ENCODE measurements at regions not wholly inside any gene's neighbourhood (a gene's known extent, or its start where the extent isn't known, plus 50 kb on each side); places are given as distances from the start of the nearest gene placed in this dataset.

DNA sequence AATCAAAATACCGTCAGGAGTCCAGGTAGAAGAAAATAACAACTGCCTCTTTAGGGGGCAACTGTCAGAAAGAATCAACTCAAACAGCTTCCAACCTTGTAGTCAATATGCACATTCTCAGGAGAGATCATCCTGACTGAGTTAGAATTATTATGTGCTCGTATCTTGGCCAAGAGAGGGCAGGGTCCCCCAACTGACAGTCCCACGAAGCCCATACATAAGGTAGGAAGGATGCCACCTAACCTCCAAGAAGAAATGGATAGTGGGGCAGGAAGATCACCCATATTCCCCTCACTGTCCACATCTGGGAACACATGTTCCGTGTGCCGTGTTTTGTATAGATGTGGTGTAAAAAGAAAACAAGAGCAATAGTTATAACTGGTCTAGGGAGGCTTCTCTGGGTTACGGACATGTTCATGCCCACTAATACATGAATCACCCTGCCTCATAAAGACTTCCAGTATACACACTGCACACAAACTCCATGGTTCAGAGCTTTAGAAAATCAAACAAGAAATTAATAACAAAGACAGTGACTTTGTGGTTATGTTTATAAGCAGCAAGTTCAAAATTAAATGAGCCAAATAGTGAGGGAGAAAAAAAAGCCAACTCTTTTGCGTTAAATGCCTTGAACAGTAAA is 295.6 kb downstream of the FGFR2 start:
- Histone ChIP-seq H3K4me2 (ENCODE audit: low read depth, low read length, poor library complexity, severe bottlenecking) (no peak overlapping the region), H3K79me2 (ENCODE audit: insufficient read depth, low read length) (no peaks in the 10 kb centered on the region), H2AFZ (ENCODE audit: low read length) (no peak overlapping the region), H3K27me3 (ENCODE audit: insufficient read depth, low read length, poor library complexity, severe bottlenecking) (no peaks in the 10 kb centered on the region), H3K4me3 (ENCODE audit: low read length, poor library complexity, severe bottlenecking) (no peak overlapping the region), H3K9me2 (replicated peaks; ENCODE audit: low read depth, low read length) (no peaks in the 10 kb centered on the region), H3K4me1 (ENCODE audit: insufficient read depth, low read length, poor library complexity, severe bottlenecking) (no peaks in the 10 kb centered on the region), H3K9ac (ENCODE audit: low read depth, low read length, poor library complexity, severe bottlenecking) (no peak overlapping the region), H3F3A (ENCODE audit: low read depth) (no peaks in the 10 kb centered on the region), H4K20me1 (ENCODE audit: insufficient read depth, low read length, poor library complexity, severe bottlenecking) (no peaks in the 10 kb centered on the region), H3K36me3 (ENCODE audit: insufficient read depth, low read length) (no peaks in the 10 kb centered on the region), H3K9me3 (ENCODE audit: insufficient read depth, low read depth, low read length) (peaks cover 3% of the 10 kb centered on the region; the same call in 1 of the 2 replicates)
- TF ChIP-seq, protein P1, sequence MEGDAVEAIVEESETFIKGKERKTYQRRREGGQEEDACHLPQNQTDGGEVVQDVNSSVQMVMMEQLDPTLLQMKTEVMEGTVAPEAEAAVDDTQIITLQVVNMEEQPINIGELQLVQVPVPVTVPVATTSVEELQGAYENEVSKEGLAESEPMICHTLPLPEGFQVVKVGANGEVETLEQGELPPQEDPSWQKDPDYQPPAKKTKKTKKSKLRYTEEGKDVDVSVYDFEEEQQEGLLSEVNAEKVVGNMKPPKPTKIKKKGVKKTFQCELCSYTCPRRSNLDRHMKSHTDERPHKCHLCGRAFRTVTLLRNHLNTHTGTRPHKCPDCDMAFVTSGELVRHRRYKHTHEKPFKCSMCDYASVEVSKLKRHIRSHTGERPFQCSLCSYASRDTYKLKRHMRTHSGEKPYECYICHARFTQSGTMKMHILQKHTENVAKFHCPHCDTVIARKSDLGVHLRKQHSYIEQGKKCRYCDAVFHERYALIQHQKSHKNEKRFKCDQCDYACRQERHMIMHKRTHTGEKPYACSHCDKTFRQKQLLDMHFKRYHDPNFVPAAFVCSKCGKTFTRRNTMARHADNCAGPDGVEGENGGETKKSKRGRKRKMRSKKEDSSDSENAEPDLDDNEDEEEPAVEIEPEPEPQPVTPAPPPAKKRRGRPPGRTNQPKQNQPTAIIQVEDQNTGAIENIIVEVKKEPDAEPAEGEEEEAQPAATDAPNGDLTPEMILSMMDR (conservative IDR thresholded peaks at IDR 0.05; ENCODE audit: low read length), result no peak
- TF ChIP-seq EZH2phosphoT487 (IDR thresholded peaks at IDR 0.05; ENCODE audit: borderline replicate concordance), result no peak

DNA sequence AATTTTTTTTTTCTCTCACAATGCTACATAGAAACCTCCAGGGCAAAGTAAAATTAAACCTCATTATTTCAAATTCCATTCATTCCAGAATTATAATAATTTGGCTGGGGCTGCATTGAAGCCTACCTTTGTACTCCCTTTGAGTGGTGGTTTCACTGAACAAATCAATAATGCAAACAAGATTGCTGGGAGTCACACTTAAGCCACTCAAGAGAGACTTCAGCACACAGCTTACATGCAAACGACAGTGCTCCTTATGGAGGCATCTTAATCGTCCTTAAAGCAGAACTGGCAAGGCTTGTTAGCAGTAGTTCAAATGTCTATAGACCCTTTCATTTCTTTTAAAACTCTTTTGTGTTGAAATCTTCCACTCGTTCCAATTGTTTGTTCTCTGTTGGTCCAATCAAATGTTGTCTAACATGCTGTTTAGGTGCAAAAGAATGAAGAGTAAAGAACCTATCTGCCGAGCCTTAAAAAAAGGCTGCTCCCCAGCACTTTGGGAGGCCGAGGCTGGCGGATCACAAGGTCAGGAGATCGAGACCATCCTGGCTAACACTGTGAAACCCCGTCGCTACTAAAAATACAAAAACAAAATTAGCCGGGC is 294.9 kb downstream of the FGFR2 start:
- no peak for TF ChIP-seq EZH2phosphoT487 (IDR thresholded peaks at IDR 0.05; ENCODE audit: borderline replicate concordance)
- TF ChIP-seq, protein P1 (conservative IDR thresholded peaks at IDR 0.05; ENCODE audit: low read length), result no peak
- H3F3A ChIP-seq (ENCODE audit: low read depth), result no peaks in the 10 kb centered on the region
- no peak overlapping the region for H2AFZ ChIP-seq (ENCODE audit: low read length)
- H3K4me2 ChIP-seq (ENCODE audit: low read depth, low read length, poor library complexity, severe bottlenecking), result no peak overlapping the region
- no peak overlapping the region for H3K4me3 ChIP-seq (ENCODE audit: low read length, poor library complexity, severe bottlenecking)
- H3K27me3 ChIP-seq (ENCODE audit: insufficient read depth, low read length, poor library complexity, severe bottlenecking), result no peaks in the 10 kb centered on the region
- H3K36me3 ChIP-seq (ENCODE audit: insufficient read depth, low read length), result no peaks in the 10 kb centered on the region
- H4K20me1 ChIP-seq (ENCODE audit: insufficient read depth, low read length, poor library complexity, severe bottlenecking), result no peaks in the 10 kb centered on the region
- H3K4me1 ChIP-seq (ENCODE audit: insufficient read depth, low read length, poor library complexity, severe bottlenecking), result no peaks in the 10 kb centered on the region
- 0 out of 2 replicates have a peak, but pooled peaks cover 3% of the 10 kb centered on the region for H3K9me3 ChIP-seq (ENCODE audit: insufficient read depth, low read depth, low read length)
- H3K79me2 ChIP-seq (ENCODE audit: insufficient read depth, low read length), result no peaks in the 10 kb centered on the region
- no peak overlapping the region for H3K9ac ChIP-seq (ENCODE audit: low read depth, low read length, poor library complexity, severe bottlenecking)
- no peaks in the 10 kb centered on the region for H3K9me2 ChIP-seq (replicated peaks; ENCODE audit: low read depth, low read length)

DNA sequence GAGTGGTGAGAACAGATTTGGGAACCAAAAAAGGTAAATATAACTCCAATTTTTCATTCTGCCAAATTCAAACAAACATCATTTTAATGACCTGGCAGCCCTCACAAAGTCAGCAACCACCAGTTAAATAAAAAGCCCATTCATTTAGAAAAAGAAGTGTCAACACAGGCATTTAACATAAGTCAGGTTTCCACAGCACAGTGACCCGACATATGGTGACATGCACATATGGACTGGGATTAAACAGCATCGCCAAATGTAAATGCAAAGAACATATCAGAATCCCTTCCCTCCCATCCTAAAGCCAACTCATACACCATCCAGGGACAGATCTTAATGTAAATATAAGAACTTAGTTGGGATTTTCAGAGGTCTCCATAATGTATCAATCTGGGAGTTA is 293.2 kb downstream of the FGFR2 start:
- no peak overlapping the region for H3K4me2 ChIP-seq (ENCODE audit: low read depth, low read length, poor library complexity, severe bottlenecking)
- no peaks in the 10 kb centered on the region for H3K36me3 ChIP-seq (ENCODE audit: insufficient read depth, low read length)
- 0 out of 2 replicates have a peak, but pooled peaks cover 3% of the 10 kb centered on the region for H3K9me3 ChIP-seq (ENCODE audit: insufficient read depth, low read depth, low read length)
- no peaks in the 10 kb centered on the region for H3K27me3 ChIP-seq (ENCODE audit: insufficient read depth, low read length, poor library complexity, severe bottlenecking)
- H3F3A ChIP-seq (ENCODE audit: low read depth), result no peaks in the 10 kb centered on the region
- H2AFZ ChIP-seq (ENCODE audit: low read length), result no peak overlapping the region
- H3K79me2 ChIP-seq (ENCODE audit: insufficient read depth, low read length), result no peaks in the 10 kb centered on the region
- H4K20me1 ChIP-seq (ENCODE audit: insufficient read depth, low read length, poor library complexity, severe bottlenecking), result no peaks in the 10 kb centered on the region
- H3K9ac ChIP-seq (ENCODE audit: low read depth, low read length, poor library complexity, severe bottlenecking), result no peak overlapping the region
- TF ChIP-seq EZH2phosphoT487 (IDR thresholded peaks at IDR 0.05; ENCODE audit: borderline replicate concordance), result no peak
- TF ChIP-seq, protein P1 (conservative IDR thresholded peaks at IDR 0.05; ENCODE audit: low read length), result no peak
- H3K9me2 ChIP-seq (replicated peaks; ENCODE audit: low read depth, low read length), result no peaks in the 10 kb centered on the region
- H3K4me3 ChIP-seq (ENCODE audit: low read length, poor library complexity, severe bottlenecking), result no peak overlapping the region
- H3K4me1 ChIP-seq (ENCODE audit: insufficient read depth, low read length, poor library complexity, severe bottlenecking), result no peaks in the 10 kb centered on the region
